ENCODE measurements at regions not wholly inside any gene's neighbourhood (a gene's known extent, or its start where the extent isn't known, plus 50 kb on each side); places are given as distances from the start of the nearest gene placed in this dataset.

DNA sequence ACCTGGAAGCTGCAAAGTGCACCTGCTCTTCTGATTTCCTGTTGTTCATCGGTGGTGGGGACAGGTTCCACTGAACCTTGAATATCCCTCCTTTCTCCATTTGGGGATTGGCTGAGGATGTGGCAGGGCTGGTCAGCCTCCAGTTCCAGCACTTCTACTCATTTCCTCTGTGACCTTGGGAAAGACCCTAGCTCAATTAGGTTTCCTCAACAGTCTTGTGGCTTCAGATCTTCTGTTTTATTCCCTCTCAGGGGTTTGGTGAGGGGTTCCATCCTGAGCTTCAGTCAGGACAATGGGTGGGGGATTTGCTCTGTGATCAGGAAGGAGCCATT lies 317.1 kb upstream of the PROX1 start:
- Mint-ChIP-seq H3K9me3 (peaks cover 4% of the 10 kb centered on the region), H3K27me3 (no peaks in the 10 kb centered on the region), H3K27ac (peak overlapping the region; percentile 20), H3K4me3 (no peak overlapping the region), H3K36me3 (ENCODE audit: low read depth) (no peaks in the 10 kb centered on the region), H3K4me1 (peaks cover 3% of the 10 kb centered on the region)
- no peak for ATAC-seq
- DNase-seq, result no peak

DNA sequence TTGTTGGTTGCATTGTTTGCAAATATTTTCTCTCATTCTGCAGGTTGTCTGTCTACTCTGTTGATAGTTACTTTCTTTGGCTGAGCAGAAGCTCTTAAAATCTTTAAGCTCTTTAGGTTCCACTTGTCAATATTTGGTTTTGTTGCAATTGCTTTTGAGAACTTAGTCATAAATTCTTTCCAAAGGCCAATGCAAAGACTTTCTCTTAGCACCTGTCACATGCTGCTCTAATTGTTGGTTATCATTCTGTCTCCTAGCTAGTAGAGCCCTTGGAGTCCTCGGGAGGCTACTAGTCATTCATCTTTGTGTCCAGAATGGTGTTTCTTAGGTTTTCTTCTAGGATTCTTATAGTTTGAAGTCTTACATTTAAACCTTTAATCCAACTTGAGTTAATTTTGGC lies 312.7 kb upstream of the PROX1 start:
- Mint-ChIP-seq H3K9me3 (peaks cover 4% of the 10 kb centered on the region), H3K4me3 (no peak overlapping the region), H3K27ac (no peak overlapping the region), H3K4me1 (peaks cover 3% of the 10 kb centered on the region), H3K27me3 (no peaks in the 10 kb centered on the region), H3K36me3 (ENCODE audit: low read depth) (no peaks in the 10 kb centered on the region)
- DNase-seq, result no peak
- no peak for ATAC-seq

DNA sequence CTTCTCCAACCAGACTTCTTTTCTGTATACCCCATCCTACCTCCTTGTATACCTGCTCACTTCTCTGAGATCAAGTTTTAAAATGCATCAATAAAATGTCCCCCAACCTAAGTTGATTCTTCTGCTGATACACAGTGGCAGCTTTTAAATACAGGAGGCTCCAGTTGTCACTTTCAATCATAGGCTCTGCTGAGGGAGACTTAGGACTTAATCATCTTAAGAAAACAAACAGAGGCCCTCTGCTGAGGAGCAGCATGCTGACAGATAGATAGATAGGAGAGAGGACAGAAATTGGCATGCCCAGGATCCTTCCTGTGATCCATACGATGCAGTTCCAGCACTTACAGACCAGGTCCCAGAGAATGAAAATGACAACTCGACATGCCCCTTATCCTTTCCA lies 311.0 kb upstream of the PROX1 start:
- H3K4me3 Mint-ChIP-seq, result no peak overlapping the region
- no peak for DNase-seq
- no peaks in the 10 kb centered on the region for H3K36me3 Mint-ChIP-seq (ENCODE audit: low read depth)
- H3K27ac Mint-ChIP-seq, result no peak overlapping the region
- peaks cover 4% of the 10 kb centered on the region for H3K9me3 Mint-ChIP-seq
- H3K4me1 Mint-ChIP-seq, result no peaks in the 10 kb centered on the region
- no peaks in the 10 kb centered on the region for H3K27me3 Mint-ChIP-seq
- ATAC-seq, result no peak

DNA sequence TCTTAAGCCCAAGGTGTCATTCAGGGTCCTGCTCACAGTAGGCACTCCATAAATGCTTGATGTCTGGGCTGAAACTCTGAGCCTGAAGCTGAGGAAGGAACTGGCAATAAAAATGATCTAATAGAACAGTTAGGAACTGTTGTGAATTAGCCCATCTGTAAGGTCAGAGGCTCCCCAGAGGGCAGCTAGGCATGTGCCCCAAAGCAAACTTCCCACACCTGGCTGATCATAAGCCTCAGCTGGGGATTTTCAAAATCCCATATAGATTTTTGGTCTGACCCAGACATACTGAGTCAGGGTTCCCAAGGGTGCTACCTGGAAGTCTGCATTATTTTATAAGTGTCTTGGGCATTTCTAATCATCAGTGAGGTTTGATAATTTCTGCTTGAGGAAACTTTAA lies 309.4 kb upstream of the PROX1 start:
- Mint-ChIP-seq H3K27me3 (no peaks in the 10 kb centered on the region), H3K4me1 (no peaks in the 10 kb centered on the region), H3K9me3 (peaks cover 4% of the 10 kb centered on the region), H3K27ac (no peak overlapping the region), H3K36me3 (ENCODE audit: low read depth) (no peaks in the 10 kb centered on the region), H3K4me3 (no peak overlapping the region)
- ATAC-seq (no peak), DNase-seq (no peak)

DNA sequence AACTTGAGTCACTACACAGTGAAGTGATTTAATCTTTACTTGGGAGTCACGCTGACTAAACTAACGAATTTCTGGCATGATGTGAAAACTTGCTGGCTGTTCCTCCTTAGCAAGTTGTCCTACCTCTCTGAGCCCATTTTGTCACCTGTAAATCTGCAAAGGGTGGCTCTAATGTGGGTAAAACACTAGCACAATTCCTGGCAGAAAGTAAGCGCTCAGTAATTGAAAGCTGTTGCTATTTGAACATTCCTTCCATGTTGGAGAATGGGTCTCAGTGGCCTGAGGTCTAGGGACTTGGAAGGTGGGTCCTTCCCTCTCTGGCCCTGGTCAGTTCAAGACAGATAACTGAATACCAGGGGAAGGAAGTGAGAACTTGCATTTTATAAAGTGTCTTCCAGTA lies 309.0 kb upstream of the PROX1 start:
- Mint-ChIP-seq H3K9me3 (peaks cover 4% of the 10 kb centered on the region), H3K4me3 (no peak overlapping the region), H3K27me3 (no peaks in the 10 kb centered on the region), H3K27ac (no peak overlapping the region), H3K4me1 (no peaks in the 10 kb centered on the region), H3K36me3 (ENCODE audit: low read depth) (no peaks in the 10 kb centered on the region)
- no peak for DNase-seq
- no peak for ATAC-seq

DNA sequence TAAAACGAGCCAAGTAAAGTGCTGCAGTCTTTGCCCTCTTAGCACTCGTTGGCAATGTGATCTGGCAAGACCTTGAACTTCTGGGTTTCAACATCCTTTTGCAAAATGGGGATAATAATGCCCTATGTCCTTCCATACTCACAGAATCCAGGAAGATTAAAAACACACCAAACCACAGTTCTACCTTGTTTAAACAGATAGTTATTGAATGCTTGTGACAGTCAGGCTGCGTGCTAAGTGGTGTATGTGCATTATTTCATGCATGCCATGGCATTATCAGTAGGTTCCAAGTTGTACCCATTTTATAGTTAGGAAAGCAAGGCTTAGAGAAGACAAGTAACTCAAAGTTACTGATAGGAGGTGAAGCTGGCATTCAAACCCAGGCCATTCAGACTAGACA lies 308.6 kb upstream of the PROX1 start:
- Mint-ChIP-seq H3K27ac (no peak overlapping the region), H3K27me3 (no peaks in the 10 kb centered on the region), H3K4me1 (no peaks in the 10 kb centered on the region), H3K4me3 (no peak overlapping the region), H3K9me3 (peaks cover 4% of the 10 kb centered on the region), H3K36me3 (ENCODE audit: low read depth) (no peaks in the 10 kb centered on the region)
- DNase-seq, result no peak
- no peak for ATAC-seq

DNA sequence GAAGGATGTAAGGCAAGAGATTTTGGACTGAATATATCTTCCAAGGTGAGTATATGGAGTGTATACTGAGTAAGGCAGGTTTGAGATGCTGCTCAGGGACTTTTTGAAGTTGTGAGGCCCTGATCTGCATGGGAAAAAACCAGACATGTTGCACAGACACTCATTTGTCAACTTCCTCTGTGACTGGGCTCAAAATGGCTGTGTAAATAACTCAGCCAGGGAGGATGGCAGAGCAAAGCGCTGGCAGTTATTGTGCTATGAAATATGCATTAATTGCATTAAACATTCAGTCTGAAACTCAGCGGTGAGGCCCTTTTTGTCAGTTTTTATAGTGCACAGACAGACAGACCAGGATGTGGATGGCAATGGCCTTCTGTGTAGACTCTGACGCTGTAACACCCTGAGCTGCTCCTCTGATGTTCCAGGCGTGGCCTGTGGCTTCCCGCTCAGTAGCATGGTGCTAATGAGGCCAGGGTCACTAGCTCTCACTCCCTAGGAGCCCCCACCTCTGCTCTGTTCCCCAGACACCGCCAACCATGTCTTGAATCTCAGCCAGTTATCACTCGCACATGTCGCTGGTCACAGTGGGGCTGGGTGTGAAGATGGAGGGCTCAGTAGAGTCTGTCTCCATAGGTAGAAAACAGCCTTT lies 307.0 kb upstream of the PROX1 start:
- ATAC-seq, result no peak
- no peak overlapping the region for H3K27ac Mint-ChIP-seq
- H3K36me3 Mint-ChIP-seq (ENCODE audit: low read depth), result no peaks in the 10 kb centered on the region

DNA sequence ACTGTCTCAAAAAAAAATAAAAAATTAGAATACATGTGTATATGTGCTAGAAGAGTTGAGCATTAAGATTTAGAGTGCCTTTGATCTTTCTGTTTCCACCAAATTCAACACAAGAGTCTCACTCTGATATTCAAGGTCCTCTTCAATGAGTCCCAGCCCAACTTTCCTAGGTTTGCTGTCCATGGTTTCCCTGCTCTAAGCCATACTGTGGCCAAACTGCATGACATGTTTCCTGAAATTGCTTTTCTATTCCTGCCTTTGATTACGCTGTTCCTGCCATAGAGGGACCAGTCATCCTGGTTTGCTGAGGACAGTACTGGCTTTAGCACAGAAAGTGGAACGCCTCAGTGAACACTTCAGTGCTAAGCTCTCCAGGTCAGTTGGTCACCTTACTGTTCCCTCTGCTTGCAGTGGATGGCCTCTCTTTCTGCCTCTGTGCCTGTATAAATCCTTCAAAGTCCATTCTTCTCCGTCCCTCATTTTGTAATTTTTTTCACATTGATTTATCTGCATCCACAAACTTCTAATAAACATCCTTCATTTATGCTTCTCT lies 305.9 kb upstream of the PROX1 start:
- no peaks in the 10 kb centered on the region for H3K36me3 Mint-ChIP-seq (ENCODE audit: low read depth)
- H3K9me3 Mint-ChIP-seq, result no peaks in the 10 kb centered on the region
- no peaks in the 10 kb centered on the region for H3K4me1 Mint-ChIP-seq
- ATAC-seq, result no peak
- H3K27me3 Mint-ChIP-seq, result no peaks in the 10 kb centered on the region
- no peak for DNase-seq
- H3K27ac Mint-ChIP-seq, result no peak overlapping the region
- H3K4me3 Mint-ChIP-seq, result no peak overlapping the region

More for the DNA sequence above, 307.0 kb upstream of the PROX1 start:
- Mint-ChIP-seq H3K4me1 (no peaks in the 10 kb centered on the region), H3K9me3 (no peaks in the 10 kb centered on the region), H3K27me3 (no peaks in the 10 kb centered on the region), H3K4me3 (no peak overlapping the region)
- no peak for DNase-seq

DNA sequence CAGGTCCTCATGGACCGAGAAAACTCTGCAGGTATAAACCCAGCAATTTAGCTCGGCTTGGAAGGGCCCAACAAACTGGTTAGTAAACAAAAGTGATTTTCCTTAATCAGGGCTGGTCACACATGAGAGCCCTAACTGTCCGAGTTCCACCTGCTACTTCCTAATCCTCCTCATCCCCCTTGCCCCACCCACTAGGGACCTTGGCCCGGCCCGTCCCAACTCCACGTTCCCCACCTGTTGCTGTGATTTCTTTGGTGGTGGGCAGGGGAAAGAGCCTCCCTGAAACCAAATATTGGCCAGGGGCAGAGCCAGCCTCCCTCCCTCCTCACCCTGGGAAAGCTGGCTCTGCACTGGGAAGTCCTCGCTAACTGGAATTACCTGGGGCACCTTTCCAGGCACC lies 304.2 kb upstream of the PROX1 start:
- no peak for DNase-seq
- Mint-ChIP-seq H3K27me3 (no peaks in the 10 kb centered on the region), H3K36me3 (ENCODE audit: low read depth) (no peaks in the 10 kb centered on the region), H3K4me3 (no peak overlapping the region), H3K9me3 (no peaks in the 10 kb centered on the region), H3K27ac (no peak overlapping the region), H3K4me1 (peaks cover under 1% of the 10 kb centered on the region)
- ATAC-seq, result no peak

DNA sequence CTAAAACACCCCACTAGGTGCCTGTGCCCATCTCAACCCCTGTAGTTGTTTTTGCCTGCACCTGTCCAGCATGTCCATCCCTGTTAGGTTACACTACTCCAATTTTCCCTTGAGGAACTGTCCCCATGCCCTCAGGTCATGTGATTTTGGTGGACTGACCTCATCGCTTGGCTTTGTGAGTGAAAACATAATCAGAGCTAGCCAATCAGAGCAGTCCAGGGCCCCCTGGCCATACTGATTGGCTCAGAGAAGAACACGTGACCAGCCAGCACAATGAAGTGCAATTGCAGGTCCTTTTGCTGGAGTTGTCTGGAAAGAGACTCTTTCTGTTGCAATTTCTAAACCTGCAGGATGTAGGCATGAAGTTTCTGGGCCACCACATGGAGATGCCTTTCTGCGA lies 303.3 kb upstream of the PROX1 start:
- no peaks in the 10 kb centered on the region for H3K27me3 Mint-ChIP-seq
- no peak overlapping the region for H3K4me3 Mint-ChIP-seq
- H3K4me1 Mint-ChIP-seq, result peaks cover 2% of the 10 kb centered on the region
- H3K9me3 Mint-ChIP-seq, result no peaks in the 10 kb centered on the region
- ATAC-seq (no peak), DNase-seq (no peak)
- no peak overlapping the region for H3K27ac Mint-ChIP-seq
- no peaks in the 10 kb centered on the region for H3K36me3 Mint-ChIP-seq (ENCODE audit: low read depth)

DNA sequence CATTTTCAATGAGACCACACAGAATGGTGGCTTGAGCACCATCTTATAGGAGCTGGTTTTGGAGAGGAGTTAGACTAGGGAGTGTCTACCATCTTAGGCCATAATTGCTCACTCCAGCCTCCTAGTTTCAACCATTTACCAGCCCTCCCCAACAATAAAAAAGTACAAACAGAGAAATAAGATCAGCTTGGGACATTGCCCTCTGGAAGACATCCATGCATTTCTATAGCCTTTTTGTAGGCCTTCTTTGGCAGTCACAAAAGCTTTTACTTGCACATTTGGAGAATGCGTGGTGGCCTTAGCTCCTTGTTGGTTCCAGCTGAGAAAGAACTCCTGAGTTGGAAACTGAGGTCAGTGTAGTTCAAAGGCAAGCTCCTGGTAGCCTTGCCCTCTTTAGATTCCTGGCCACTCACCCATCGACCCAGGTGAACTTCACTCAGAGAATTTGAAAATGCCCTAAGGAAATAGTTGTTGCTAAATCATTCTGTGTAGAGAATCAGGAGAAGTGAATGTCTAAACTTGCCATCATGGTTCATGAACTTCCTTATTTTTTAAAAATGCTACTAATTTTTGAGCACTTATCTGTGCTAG lies 301.7 kb upstream of the PROX1 start:
- no peak overlapping the region for H3K27ac Mint-ChIP-seq
- no peaks in the 10 kb centered on the region for H3K9me3 Mint-ChIP-seq
- H3K27me3 Mint-ChIP-seq, result no peaks in the 10 kb centered on the region

DNA sequence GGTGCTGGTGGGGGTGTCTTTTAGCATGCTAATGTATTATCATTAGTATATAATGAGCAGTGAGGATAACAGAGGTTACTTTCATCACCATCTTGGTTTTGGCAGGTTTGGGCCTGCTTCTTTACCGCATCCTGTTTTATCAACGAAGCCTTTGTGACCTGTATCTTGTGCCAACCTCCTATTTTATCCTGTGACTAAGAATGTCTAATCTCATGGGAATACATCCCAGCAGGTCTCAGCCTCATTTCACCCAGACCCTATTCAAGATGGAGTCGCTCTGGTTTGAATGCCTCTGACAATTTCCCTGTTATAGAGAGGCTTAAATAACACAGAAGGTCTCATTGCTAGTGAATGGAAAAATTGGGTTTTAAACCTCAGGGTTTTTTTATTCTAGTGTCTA lies 300.8 kb upstream of the PROX1 start:
- H3K9me3 Mint-ChIP-seq, result no peaks in the 10 kb centered on the region
- DNase-seq, result no peak
- ATAC-seq, result no peak
- H3K27me3 Mint-ChIP-seq, result no peaks in the 10 kb centered on the region
- no peaks in the 10 kb centered on the region for H3K36me3 Mint-ChIP-seq (ENCODE audit: low read depth)
- H3K4me3 Mint-ChIP-seq, result no peak overlapping the region
- H3K27ac Mint-ChIP-seq, result no peak overlapping the region
- H3K4me1 Mint-ChIP-seq, result peaks cover 2% of the 10 kb centered on the region

More for the DNA sequence above, 301.7 kb upstream of the PROX1 start:
- no peak for DNase-seq
- Mint-ChIP-seq H3K4me1 (peaks cover 2% of the 10 kb centered on the region), H3K4me3 (no peak overlapping the region), H3K36me3 (ENCODE audit: low read depth) (no peaks in the 10 kb centered on the region)
- no peak for ATAC-seq

DNA sequence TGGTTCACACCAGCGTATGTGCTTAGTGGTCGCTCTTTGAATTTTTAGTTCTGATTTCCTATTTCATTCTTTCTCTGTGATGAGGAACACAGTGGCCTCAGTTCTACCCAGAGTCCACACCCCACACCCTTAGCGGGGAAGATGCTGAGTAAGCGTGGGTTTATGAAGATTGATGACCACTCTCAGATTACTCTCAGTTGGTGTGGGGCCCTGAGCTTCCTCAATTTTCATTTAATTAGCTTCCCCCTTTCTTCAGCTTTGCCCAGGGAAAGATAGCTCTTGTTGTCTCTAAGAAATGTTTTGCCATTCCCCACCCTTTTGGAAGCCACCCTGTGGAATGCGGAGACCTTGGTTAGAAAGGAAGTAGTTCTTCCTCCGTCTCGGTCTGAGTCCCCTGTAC lies 299.9 kb upstream of the PROX1 start:
- H3K36me3 Mint-ChIP-seq (ENCODE audit: low read depth), result no peaks in the 10 kb centered on the region
- no peaks in the 10 kb centered on the region for H3K9me3 Mint-ChIP-seq
- no peak overlapping the region for H3K4me3 Mint-ChIP-seq
- H3K4me1 Mint-ChIP-seq, result peaks cover 2% of the 10 kb centered on the region
- ATAC-seq (no peak), DNase-seq (no peak)
- H3K27me3 Mint-ChIP-seq, result no peaks in the 10 kb centered on the region
- H3K27ac Mint-ChIP-seq, result no peak overlapping the region

DNA sequence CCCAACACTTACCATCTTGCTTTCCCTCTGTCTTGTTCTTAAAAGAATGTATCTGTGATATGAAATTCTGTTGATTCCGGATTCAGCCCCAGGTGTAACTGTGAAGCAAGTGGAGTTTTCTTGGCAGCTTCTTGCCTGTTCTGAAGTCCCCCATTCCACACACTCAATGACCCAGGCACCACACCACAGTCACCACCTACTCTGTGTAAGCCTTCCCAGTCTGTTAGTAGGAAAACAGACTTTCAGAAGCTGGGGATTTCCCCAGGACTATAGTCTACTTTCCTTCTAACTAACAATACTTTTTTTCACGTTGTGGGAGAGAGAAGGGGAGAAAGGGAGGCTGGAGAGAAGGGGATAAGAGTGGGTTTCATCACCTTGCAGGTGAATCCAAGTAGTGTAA lies 299.1 kb upstream of the PROX1 start:
- no peak overlapping the region for H3K4me3 Mint-ChIP-seq
- H3K9me3 Mint-ChIP-seq, result no peaks in the 10 kb centered on the region
- H3K27me3 Mint-ChIP-seq, result no peaks in the 10 kb centered on the region
- H3K4me1 Mint-ChIP-seq, result peaks cover 2% of the 10 kb centered on the region
- DNase-seq (no peak), ATAC-seq (no peak)
- no peak overlapping the region for H3K27ac Mint-ChIP-seq
- H3K36me3 Mint-ChIP-seq (ENCODE audit: low read depth), result no peaks in the 10 kb centered on the region

DNA sequence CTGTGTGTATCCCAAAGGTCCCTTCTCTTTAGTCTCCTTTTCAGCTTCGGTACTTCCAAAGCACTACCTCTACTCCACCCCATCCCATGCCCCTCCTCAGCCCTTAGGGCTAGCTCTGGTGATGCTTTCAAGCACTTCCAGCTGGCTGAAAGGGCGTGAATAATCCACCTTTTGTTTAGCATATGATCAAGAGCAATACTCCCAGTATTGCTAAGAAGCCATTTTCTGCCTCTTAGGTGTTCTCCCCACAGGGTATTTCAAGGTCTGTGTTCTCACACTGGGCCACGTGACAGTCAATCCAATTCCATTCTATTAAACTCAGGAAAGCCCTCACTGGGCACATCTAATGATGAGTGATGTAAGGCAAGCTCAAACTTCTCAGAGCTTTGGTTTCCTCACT lies 298.5 kb upstream of the PROX1 start:
- ATAC-seq (no peak), DNase-seq (no peak)
- no peak overlapping the region for H3K4me3 Mint-ChIP-seq
- peaks cover 2% of the 10 kb centered on the region for H3K4me1 Mint-ChIP-seq
- no peaks in the 10 kb centered on the region for H3K9me3 Mint-ChIP-seq
- no peaks in the 10 kb centered on the region for H3K27me3 Mint-ChIP-seq
- no peaks in the 10 kb centered on the region for H3K36me3 Mint-ChIP-seq (ENCODE audit: low read depth)
- no peak overlapping the region for H3K27ac Mint-ChIP-seq
